ENCODE measurements at regions not wholly inside any gene's neighbourhood (a gene's known extent, or its start where the extent isn't known, plus 50 kb on each side); places are given as distances from the start of the nearest gene placed in this dataset.

- no peak overlapping the region for H3K4me3 ChIP-seq (replicated peaks; ENCODE audit: low read depth, low read length)
- no peak for DNase-seq (ENCODE audit: low read depth)
- TF ChIP-seq CTCF (IDR thresholded peaks at IDR 0.05; ENCODE audit: low read length, missing control alignments), result no peak
Measured at GRCh38 chr14:39863441-39863840, 431.2 kb upstream of the FBXO33 start.

GRCh38 chr14:39861696-39862095 lies 429.5 kb upstream of the FBXO33 start:
- H3K4me3 ChIP-seq (replicated peaks; ENCODE audit: low read depth, low read length), result no peak overlapping the region
- TF ChIP-seq CTCF (IDR thresholded peaks at IDR 0.05; ENCODE audit: low read length, missing control alignments), result no peak
- no peak for DNase-seq (ENCODE audit: low read depth)

GRCh38 chr14:39861229-39861600 lies 429.0 kb upstream of the FBXO33 start:
- TF ChIP-seq CTCF (IDR thresholded peaks at IDR 0.05; ENCODE audit: low read length, missing control alignments), result no peak
- H3K4me3 ChIP-seq (replicated peaks; ENCODE audit: low read depth, low read length), result no peak overlapping the region
- DNase-seq (ENCODE audit: low read depth), result no peak

GRCh38 chr14:39860596-39861228 lies 428.5 kb upstream of the FBXO33 start:
- no peak for DNase-seq (ENCODE audit: low read depth)
- no peak overlapping the region for H3K4me3 ChIP-seq (replicated peaks; ENCODE audit: low read depth, low read length)
- TF ChIP-seq CTCF (IDR thresholded peaks at IDR 0.05; ENCODE audit: low read length, missing control alignments), result no peak

- no peak for TF ChIP-seq CTCF (IDR thresholded peaks at IDR 0.05; ENCODE audit: low read length, missing control alignments)
- H3K4me3 ChIP-seq (replicated peaks; ENCODE audit: low read depth, low read length), result no peak overlapping the region
- no peak for DNase-seq (ENCODE audit: low read depth)
Measured at GRCh38 chr14:39859314-39859713, 427.1 kb upstream of the FBXO33 start.

- no peak for DNase-seq (ENCODE audit: low read depth)
- no peak overlapping the region for H3K4me3 ChIP-seq (replicated peaks; ENCODE audit: low read depth, low read length)
- TF ChIP-seq CTCF (IDR thresholded peaks at IDR 0.05; ENCODE audit: low read length, missing control alignments), result no peak
Measured at GRCh38 chr14:39857376-39858055, 425.3 kb upstream of the FBXO33 start.

GRCh38 chr14:39853441-39853840 lies 421.2 kb upstream of the FBXO33 start:
- H3K4me3 ChIP-seq (replicated peaks; ENCODE audit: low read depth, low read length), result no peak overlapping the region
- DNase-seq (ENCODE audit: low read depth), result no peak
- no peak for TF ChIP-seq CTCF (IDR thresholded peaks at IDR 0.05; ENCODE audit: low read length, missing control alignments)
